LNCaP clone FGC (cell line): ENCODE measurements at regions not wholly inside any gene's neighbourhood (a gene's known extent, or its start where the extent isn't known, plus 50 kb on each side); places are given as distances from the start of the nearest gene placed in this dataset.
"Not testable (repeated sequence)": the region's sequence is repeated elsewhere in the genome, so short reads cannot be mapped to it uniquely, and the experiment has no call there.

Experiments used
- DNase-seq: peaks from one replicate; pipeline ENCODE4 v3.0.0-alpha.2; 2011; ENCODE audit warnings: low read depth
- H3K4me3 ChIP-seq: 2 replicates; pipeline ENCODE4 v1.5.1; 2011; ENCODE audit warnings: mild to moderate bottlenecking, low read depth, low read length, control low read depth
- TF ChIP-seq, protein P1 (sequence below): IDR thresholded peaks from 2 replicates; pipeline ENCODE4 v1.5.1; 2012; ENCODE audit warnings: mild to moderate bottlenecking; ENCODE audit not compliant: control insufficient read depth, insufficient read depth; ENCODE audit errors: extremely low read depth

DNA sequence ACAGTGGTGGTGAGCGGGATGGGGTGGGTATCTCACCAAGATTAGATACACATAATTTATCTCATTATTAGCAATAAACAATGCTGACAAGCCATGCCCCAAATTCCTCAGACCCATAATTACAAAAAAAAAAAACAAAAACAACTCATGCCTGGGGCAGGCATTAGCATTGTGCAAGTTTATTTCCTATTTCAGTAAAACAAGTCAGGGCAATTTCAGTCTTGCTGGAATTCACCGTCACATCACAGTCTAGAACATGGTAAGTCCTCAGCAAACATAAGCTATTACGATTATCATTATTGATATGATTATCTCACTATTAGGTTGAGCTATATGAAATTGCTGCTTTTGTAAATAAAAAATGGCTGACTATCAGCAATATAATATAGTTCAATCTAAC lies 57.5 kb upstream of the GNAQ start:
- TF ChIP-seq, protein P1, sequence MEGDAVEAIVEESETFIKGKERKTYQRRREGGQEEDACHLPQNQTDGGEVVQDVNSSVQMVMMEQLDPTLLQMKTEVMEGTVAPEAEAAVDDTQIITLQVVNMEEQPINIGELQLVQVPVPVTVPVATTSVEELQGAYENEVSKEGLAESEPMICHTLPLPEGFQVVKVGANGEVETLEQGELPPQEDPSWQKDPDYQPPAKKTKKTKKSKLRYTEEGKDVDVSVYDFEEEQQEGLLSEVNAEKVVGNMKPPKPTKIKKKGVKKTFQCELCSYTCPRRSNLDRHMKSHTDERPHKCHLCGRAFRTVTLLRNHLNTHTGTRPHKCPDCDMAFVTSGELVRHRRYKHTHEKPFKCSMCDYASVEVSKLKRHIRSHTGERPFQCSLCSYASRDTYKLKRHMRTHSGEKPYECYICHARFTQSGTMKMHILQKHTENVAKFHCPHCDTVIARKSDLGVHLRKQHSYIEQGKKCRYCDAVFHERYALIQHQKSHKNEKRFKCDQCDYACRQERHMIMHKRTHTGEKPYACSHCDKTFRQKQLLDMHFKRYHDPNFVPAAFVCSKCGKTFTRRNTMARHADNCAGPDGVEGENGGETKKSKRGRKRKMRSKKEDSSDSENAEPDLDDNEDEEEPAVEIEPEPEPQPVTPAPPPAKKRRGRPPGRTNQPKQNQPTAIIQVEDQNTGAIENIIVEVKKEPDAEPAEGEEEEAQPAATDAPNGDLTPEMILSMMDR = no peak
- no peak overlapping the region for H3K4me3 ChIP-seq
- no peak for DNase-seq

DNA sequence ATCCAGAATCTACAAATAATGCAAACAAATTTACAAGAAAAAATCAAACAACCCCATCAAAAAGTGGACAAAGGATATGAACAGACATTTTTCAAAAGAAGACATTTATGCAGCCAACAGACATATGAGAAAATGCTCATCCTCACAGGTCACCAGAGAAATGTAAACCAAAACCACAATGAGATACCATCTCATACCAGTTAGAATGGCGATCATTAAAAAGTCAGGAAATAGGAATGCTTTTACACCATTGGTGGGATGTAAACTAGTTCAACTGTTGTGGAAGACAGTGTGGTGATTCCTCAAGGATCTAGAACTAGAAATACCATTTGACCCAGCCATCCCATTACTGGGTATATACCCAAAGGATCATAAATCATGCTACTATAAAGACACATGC lies 56.6 kb upstream of the GNAQ start:
- not testable (repeated sequence) for DNase-seq, H3K4me3 ChIP-seq
